Left forelimb (tissue), 1 donor: ENCODE measurements at regions not wholly inside any gene's neighbourhood (a gene's known extent, or its start where the extent isn't known, plus 50 kb on each side); places are given as distances from the start of the nearest gene placed in this dataset.

ENCODE experiments used
- DNase-seq: peaks from one replicate; pipeline ENCODE4 v3.0.0-alpha.2; 2018; ENCODE audit warnings: low spot score

DNA sequence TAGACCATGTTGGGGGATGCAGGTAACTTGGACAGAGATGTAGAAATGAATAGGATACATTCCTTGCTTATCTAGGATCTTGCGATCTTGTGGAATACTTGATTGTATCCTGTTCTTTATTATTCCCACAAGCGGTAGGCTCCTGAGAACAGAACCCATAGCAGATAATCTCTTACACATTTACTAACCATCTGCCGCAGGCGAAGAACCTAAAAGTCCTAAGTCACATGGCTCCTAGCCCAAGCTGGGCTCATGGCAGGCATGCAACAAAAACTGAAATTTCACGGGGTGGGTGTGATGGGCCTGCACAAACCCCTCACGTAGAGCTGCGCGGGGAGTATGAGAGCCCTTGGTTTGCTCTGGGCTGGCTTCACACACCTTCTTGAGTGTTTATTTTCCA is 177.4 kb upstream of the NECTIN1 start:
- no peak for DNase-seq

DNA sequence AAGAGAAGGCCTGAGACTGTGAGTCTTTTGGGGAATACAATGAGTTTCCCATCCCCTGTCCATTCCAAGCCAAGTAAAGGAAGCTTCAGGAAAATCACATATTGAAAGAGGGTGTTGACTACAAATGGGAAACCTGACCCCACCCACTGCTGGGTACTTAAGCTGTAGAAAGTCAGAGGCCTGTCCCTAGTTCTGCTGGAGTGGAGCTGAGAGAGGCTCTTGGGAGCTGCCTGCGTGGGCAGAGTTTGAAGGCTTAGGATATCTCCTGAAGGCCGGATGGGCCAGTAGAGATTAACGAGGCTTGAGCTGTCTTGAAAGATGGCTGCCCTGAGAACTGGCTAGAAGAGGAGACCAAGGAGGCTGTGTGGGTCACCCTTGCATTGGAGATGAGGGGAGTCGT is 176.2 kb upstream of the NECTIN1 start:
- no peak for DNase-seq

- DNase-seq = no peak
Measured at GRCh38 chr11:119904531-119905035, 175.6 kb upstream of the NECTIN1 start.

- no peak for DNase-seq
Measured at GRCh38 chr11:119903821-119904220, 174.8 kb upstream of the NECTIN1 start.

GRCh38 chr11:119903389-119903788 is 174.4 kb upstream of the NECTIN1 start:
- no peak for DNase-seq

GRCh38 chr11:119902656-119903231 is 173.7 kb upstream of the NECTIN1 start:
- no peak for DNase-seq

DNA sequence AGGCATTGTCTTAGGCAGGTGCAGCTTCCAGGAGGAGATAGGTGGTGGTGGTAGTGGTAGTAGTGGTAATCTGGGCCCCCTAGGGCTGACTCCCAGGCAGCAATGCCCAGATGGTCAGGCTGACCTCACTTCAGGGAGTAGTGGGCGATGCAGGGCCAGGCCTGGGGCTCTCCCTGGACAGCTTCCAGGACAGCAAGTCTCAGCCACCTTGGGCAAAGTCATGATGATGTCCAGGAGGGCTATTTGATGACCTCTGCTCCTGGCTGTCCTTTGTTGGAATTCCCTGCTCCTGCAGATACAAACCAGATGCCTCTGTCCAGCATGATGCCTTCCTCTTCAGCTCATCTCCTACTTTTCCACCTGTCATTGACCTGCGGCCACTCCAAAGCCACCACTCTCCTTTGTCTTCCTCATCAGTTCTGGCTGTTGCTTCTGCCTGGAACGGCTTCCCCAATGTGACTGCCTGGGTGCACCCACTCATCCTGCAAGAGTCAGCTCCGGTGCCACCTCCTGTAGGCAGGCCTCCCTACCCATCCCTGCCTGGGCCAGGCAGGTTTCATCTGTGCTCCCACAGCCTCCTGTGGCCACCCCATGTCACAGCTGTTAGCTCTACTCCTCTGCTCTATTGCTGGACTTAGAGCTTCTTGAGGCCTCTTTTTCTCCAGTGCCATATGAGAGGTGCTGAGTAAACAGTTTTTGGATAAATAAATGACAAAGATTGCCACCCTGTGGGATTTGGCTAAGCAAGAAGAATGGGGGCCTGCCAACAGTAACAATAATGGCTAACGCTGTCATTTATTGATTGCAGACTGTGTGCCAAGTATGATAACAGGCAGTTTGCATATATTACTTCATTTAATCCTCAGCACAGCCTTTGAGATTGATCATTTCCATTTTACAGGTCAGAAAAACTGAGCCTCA is 172.9 kb upstream of the NECTIN1 start:
- no peak for DNase-seq

- DNase-seq = no peak
Measured at GRCh38 chr11:119899997-119900396, 171.0 kb upstream of the NECTIN1 start.

DNA sequence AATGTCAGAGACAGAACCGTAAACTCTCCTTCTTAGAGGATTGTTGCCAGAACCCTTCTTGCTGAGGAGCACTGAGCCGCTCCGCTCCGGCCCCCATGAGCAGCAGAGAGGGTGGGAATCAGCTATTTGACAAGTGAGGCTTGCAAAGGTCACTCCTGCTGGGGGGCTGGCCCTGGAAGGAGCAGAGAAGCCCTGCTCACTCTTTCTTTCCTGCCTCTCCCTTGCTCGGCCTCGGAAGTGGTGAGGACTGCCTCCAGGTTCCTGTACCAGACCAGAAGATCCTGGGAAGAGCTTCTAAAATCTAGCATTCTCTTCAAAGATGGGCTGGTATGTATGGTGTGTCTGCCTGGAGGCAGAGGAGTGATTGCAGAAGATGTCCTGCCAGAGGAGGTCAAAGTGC is 168.6 kb upstream of the NECTIN1 start:
- DNase-seq = no peak

- no peak for DNase-seq
Measured at GRCh38 chr11:119897046-119897440, 168.0 kb upstream of the NECTIN1 start.

DNA sequence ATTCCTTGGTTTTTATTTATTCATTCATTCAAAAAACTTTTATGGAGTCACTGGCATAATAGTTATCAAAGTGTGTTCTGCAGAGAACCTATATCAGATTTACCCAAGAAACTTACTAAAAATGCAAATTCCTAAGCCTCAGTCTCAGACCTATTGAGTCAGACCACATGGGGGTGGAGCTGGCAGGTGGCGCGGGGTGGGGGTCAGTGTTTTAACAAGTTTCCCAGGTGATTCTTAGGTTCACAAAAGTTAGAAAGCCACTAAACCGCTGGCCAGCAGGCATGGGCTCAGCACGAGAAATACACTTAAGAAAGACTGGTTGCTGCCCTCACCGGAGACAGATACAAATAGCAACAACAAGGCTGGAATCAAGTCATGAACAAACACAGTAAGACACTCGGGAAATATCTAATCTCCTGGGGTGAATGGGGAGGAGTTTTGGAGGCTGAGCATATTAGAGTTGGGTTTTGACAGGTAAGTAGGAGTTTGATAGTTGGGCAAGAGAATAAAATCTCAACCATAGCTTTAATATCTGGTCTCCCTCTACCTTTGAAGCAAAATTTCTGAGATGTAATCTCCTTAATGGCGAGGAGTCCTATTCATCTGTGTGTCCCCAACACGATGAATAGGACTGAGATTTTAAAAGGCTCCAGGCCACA is 167.5 kb upstream of the NECTIN1 start:
- DNase-seq = no peak

- no peak for DNase-seq
Measured at GRCh38 chr11:119895981-119896380, 167.0 kb upstream of the NECTIN1 start.

DNA sequence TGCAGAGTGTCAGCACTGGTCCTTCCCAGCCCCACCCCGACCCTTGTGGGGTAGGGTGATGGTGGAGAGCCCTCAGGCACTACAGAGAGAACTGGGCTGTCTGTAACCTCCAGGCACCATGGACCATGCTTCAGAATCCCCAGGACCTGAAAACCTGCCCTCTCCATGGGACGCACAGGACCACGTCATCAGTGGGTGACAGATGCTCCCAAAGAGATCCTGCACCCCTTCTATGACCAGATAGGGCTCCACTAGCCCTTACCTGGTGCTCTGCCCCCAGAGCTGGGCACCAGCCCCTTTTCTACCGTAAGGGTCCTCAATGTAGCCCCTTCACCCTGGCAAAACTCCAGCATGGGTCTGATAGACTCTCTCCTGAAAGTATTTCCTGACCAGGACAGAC is 165.9 kb upstream of the NECTIN1 start:
- no peak for DNase-seq

DNA sequence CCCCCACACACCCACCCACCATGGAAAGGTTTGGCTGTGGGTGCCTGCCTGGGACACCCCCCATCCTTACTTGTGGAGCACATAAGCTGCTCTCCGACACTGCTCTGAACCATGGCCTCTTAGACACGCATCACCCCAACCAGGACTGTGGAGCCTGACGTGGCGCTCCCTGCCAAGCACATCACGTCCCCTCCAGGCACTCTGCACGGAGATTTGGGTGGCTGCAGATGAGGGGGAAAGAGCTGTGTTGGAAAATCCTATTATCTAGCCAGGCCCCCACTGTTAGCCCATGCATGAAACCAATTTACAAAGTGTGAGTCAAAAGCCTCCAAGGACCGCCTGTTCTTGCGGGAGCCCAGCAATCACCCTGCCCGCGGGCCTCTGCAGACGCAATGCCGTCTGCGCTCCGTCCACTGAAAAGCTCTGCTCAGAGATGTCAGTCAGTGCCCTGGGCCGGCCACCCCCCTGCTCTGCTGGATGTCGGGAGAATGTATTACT is 163.4 kb upstream of the NECTIN1 start:
- DNase-seq = no peak

GRCh38 chr11:119891055-119891768 is 162.2 kb upstream of the NECTIN1 start:
- DNase-seq = no peak

GRCh38 chr11:119890466-119890865 is 161.5 kb upstream of the NECTIN1 start:
- DNase-seq = no peak

- no peak for DNase-seq
Measured at GRCh38 chr11:119889728-119890280, 160.8 kb upstream of the NECTIN1 start.

GRCh38 chr11:119889111-119889510 is 160.1 kb upstream of the NECTIN1 start:
- DNase-seq = no peak

DNA sequence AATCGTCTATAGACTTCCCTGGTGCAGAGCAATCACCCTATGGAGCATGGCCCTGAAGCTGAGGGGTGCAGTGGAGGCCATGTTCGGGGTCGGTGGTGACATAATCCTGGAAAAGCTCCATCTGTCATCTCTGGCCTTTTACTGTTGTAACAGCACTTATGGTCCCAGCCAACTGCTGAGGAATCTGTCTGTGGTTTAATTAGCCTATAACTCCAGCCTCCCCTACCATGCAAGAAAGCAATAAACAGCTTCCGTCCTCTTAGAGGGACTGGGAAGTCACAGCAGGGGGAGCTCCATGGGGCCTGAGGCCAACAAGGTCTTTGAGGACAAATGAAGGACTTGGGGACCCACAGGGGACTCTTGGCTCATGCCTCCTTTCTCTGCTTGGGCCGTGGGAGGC is 159.1 kb upstream of the NECTIN1 start:
- DNase-seq = no peak

DNA sequence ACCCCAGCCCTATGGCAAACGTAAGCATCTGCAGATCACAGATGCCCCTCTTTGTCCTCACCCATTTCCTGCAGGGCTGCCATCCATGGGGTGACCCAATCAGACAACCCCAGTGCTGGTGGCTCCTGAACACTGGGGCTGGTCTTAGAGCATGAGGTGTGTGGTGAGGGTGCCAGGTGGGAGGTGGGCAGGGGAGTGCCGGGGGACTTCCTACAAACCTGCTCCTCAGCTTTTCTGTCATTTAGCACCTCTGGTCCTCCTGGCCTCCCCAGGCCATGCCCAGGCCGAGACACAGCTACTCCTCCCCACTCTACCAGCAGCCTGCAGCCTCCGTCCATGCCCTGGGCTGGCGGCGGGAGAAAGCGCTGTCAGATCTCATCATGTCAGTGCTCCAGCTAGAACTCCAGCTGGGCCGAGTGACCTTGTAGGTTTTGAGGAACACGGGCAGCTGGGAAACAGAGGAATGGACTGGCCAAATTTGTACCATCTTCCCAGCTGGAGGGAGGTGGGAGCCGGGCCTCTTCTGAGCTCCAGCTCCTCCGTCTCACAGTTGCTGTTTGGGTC is 157.7 kb upstream of the NECTIN1 start:
- DNase-seq = no peak

GRCh38 chr11:119885861-119886567 is 157.0 kb upstream of the NECTIN1 start:
- DNase-seq = no peak
